Activated CD4-positive, alpha-beta T cell treated with anti-CD3 and anti-CD28 coated beads, Interleukin-2, Interleukin-6, amounts not matched to agents 100 ng/mL and 50 ng/mL, durations not matched to agents 16 hours and 8 hours (primary cell): ENCODE measurements at regions not wholly inside any gene's neighbourhood (a gene's known extent, or its start where the extent isn't known, plus 50 kb on each side); places are given as distances from the start of the nearest gene placed in this dataset.
"Not testable (repeated sequence)": the region's sequence is repeated elsewhere in the genome, so short reads cannot be mapped to it uniquely, and the experiment has no call there.

ENCODE experiments used
- DNase-seq: peaks from one replicate; pipeline ENCODE4 v3.0.0-alpha.2; 2020

GRCh38 chr12:46084666-46085631 is 94.6 kb upstream of the SCAF11 start:
- no peak for DNase-seq

DNA sequence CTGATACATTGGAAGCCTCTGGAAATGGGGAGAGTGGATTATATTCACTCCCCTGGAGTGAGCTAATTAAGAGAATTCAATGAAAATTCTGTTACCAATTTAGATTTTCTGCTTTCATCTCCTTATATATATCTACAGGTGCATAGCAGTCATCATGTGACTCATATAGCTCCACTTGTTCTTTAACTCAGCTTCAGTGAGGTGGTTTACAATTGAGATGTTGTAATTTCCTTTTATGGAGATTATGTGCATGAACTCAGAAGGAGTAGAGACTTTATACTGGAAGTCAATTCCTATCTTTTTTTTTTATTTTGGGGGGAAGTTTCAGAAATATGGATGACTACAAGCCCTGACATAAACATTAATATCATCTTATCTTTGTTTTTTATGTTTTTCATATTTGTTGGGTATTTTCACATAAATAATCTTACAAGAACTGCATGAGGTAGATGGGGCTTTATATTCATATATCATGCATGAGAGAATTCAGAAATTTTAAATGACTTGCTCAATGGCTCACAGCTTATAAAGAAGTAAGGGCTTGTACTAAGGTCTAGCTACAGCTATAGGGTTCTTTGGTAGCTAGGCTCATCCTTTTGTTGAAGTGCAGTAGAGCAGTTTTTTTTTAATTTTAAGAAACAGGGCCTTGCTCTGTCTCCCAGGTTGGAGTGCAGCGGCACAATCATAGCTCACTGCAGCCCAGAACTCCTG is 92.3 kb upstream of the SCAF11 start:
- DNase-seq: no peak

GRCh38 chr12:46073321-46073720 is 82.9 kb upstream of the SCAF11 start:
- no peak for DNase-seq

- DNase-seq: peak; percentile 76
These were observed 81.6 kb upstream of the SCAF11 start for GRCh38 chr12:46071769-46072624.

DNA sequence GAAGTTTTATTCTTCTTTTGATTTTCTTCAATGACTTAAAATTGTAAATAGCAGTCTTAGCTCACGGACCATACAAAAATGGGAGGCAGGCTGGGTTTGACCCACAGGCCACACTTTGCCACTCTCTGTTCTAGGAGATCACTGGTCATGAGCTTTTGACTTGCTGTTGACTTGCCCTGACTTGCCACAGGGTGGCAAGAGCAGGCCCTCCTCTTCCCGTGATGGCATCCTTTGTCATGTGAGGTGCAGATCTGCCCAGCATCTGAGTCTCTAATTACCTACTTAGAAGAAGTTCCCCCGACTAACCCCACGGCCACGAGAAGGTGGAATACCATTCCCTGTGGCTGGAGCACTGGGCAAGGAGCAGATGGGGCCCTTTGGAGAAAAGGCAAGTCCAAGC is 81.0 kb upstream of the SCAF11 start:
- no peak for DNase-seq

DNA sequence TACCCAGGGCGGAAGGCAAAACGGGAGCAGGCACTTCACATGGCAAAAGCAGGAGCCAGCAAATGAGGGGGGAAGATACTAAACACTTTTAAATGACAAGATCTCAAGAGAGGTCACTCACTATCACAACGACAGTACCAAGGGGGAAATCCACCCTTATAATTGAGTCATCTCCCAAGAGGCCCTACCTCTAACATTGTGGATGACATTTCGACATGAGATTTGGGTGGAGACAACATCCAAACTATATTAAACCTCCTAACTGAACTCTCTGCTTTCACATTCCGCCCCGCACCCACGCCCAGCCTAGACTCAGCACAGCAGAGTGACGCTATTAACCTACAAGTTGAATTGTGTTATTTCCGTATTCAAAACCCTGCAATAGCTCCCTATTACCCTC is 76.7 kb upstream of the SCAF11 start:
- DNase-seq: no peak

- DNase-seq: no peak
These were observed 75.2 kb upstream of the SCAF11 start for GRCh38 chr12:46065412-46066166.

- DNase-seq: no peak
These were observed 74.2 kb upstream of the SCAF11 start for GRCh38 chr12:46064548-46064947.

DNA sequence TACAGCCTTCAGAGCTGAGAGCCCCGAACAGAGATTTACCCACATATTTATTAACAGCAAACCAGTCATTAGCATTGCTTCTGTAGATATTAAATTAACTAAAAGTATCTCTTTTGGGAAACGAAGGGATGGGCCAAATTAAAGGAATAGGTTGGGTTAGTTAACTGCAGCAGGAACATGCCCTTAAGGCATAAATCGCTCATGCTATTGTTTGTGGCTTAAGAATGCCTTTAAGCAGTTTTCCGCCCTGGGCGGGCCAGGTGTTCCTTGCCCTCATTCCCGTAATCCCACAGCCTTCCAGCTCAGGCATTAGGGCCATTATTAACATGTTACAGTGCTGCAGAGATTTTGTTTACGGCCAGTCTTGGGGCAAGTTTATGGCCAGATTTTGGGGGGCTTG is 68.3 kb upstream of the SCAF11 start:
- DNase-seq: not testable (repeated sequence)

- no peak for DNase-seq
These were observed 60.4 kb upstream of the SCAF11 start for GRCh38 chr12:46050805-46051204.

- DNase-seq: no peak
These were observed 59.3 kb upstream of the SCAF11 start for GRCh38 chr12:46049665-46050064.

DNA sequence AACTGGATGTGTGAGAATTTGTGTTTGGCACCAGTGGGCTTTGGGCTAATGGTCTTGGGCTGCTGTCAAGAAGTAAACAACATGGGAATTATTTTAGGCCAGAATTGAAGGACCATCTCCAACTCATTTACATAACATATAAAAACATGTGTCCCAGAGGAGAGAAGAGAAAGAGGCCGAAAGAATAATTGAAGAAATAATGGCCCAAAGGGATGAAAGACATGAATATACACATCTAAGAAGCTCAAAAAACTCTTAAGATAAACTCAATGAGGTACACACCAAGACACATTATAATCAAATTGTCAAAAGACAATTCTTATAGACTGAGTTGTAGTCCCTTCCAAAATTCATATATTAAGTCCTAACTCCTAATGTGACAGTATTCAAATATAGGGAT is 56.1 kb upstream of the SCAF11 start:
- no peak for DNase-seq

GRCh38 chr12:46043972-46044520 is 53.7 kb upstream of the SCAF11 start:
- no peak for DNase-seq
